Left lung (tissue), 4 donors: ENCODE measurements at regions not wholly inside any gene's neighbourhood (a gene's known extent, or its start where the extent isn't known, plus 50 kb on each side); places are given as distances from the start of the nearest gene placed in this dataset.

Source experiments
- ATAC-seq: fragments of 200-7000 bp; cut with Tn5 transposase; one replicate; pipeline ENCODE4 v1.9.1; 2020; ENCODE audit warnings: moderate library complexity
- DNase-seq, 4 donors: peaks; one replicate each; pipeline ENCODE4 v3.0.0-alpha.2; 2013 to 2020
- H3K27ac ChIP-seq, 2 donors: fragments of 200-600 bp; sonication (generic) in 1 of 2; one replicate each; pipeline versions ENCODE4 v1.5.0 to v1.8.0; 2020 to 2021
- H3K27me3 ChIP-seq, 2 donors: fragments of 200-600 bp; sonication (generic) in 1 of 2; one replicate each; pipeline versions ENCODE4 v1.5.0 to v1.8.0; 2020 to 2021
- H3K36me3 ChIP-seq, 2 donors: fragments of 200-600 bp; sonication (generic) in 1 of 2; one replicate each; pipeline versions ENCODE4 v1.5.0 to v1.8.0; 2020 to 2021
- H3K4me1 ChIP-seq, 2 donors: fragments of 200-600 bp; one replicate each; pipeline ENCODE4 v1.8.0; 2021
- H3K4me3 ChIP-seq, 2 donors: fragments of 200-600 bp; sonication (generic) in 1 of 2; one replicate each; pipeline versions ENCODE4 v1.5.0 to v1.8.0; 2020 to 2021; ENCODE audit warnings: mild to moderate bottlenecking in 1 of 2
- H3K9me3 ChIP-seq, 2 donors: fragments of 200-600 bp; sonication (generic) in 1 of 2; one replicate each; pipeline versions ENCODE4 v1.5.0 to v1.8.0; 2020 to 2021
- intact Hi-C, 2 donors: fragments of 100-400 bp; cut with DNase I; formaldehyde crosslinking; loops; one replicate each; pipeline versions ENCODE4 v1.11.2 to v1.14.2; 2022
- TF ChIP-seq, protein P1 (sequence below), 2 donors: fragments of 200-600 bp; sonication (generic) in 1 of 2; IDR thresholded peaks; one replicate each; pipeline versions ENCODE4 v1.5.0 to v1.8.0; 2021; ENCODE audit warnings: antibody characterized with exemption in 2 of 2
- donor health status: DM: no; HTN: yes; CAD: no.
- donor health status: DM: no; HTN: no; CAD: no.

DNA sequence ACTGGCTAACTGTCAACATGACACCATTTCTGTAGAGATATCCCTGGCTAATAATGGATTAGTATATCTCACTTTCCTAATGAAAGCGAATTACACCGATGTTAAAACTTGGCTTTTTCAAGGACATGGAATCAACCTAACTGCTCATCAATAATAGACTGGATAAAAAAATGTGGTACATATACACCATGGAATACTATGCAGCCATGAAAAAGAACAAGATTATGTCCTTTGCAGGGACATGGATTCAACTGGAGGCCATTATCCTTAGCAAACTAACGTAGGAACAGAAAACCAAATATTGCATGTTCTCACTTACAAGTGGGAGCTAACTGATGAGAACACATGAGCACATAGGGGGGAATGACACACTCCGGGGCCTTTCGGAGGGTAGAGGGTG, 62.6 kb downstream of the ZIC1 start:
- Histone ChIP-seq H3K4me1 (no peaks in the 10 kb centered on the region), H3K4me3 (no peak overlapping the region), H3K36me3 (no peaks in the 10 kb centered on the region), H3K9me3 (peaks cover 0 to 6% of the 10 kb centered on the region in 2 donors), H3K27me3 (no peaks in the 10 kb centered on the region), H3K27ac (no peak overlapping the region)
- TF ChIP-seq, protein P1, sequence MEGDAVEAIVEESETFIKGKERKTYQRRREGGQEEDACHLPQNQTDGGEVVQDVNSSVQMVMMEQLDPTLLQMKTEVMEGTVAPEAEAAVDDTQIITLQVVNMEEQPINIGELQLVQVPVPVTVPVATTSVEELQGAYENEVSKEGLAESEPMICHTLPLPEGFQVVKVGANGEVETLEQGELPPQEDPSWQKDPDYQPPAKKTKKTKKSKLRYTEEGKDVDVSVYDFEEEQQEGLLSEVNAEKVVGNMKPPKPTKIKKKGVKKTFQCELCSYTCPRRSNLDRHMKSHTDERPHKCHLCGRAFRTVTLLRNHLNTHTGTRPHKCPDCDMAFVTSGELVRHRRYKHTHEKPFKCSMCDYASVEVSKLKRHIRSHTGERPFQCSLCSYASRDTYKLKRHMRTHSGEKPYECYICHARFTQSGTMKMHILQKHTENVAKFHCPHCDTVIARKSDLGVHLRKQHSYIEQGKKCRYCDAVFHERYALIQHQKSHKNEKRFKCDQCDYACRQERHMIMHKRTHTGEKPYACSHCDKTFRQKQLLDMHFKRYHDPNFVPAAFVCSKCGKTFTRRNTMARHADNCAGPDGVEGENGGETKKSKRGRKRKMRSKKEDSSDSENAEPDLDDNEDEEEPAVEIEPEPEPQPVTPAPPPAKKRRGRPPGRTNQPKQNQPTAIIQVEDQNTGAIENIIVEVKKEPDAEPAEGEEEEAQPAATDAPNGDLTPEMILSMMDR (IDR thresholded peaks at IDR 0.05) = no peak
- ATAC-seq (no peak), DNase-seq (no peak)
- intact Hi-C loops = no loop called here

DNA sequence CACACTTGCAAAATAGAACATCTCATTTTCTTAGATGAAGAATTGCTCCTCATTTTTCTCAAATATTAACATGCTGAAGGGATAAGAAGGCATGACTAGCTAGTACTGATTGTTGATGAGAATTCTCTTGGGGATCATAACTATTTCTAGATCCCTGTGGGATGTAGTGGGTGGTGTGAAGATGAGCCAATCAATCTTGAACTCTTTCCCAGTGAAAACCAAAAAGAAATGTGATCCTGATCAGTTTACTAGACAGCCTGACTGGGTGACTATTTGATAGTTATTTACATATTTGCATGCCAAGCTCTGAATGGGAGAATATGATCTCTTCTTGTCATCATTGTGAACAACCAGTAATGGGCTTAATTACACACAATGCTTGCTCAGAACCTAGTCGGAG, 63.7 kb downstream of the ZIC1 start:
- Histone ChIP-seq H3K36me3 (no peaks in the 10 kb centered on the region), H3K27me3 (no peaks in the 10 kb centered on the region), H3K4me1 (no peaks in the 10 kb centered on the region), H3K9me3 (peaks cover 0 to 6% of the 10 kb centered on the region in 2 donors), H3K27ac (no peak overlapping the region), H3K4me3 (no peak overlapping the region)
- TF ChIP-seq, protein P1 (IDR thresholded peaks at IDR 0.05) = no peak
- DNase-seq = no peak
- intact Hi-C loops = no loop called here
- ATAC-seq = no peak

DNA sequence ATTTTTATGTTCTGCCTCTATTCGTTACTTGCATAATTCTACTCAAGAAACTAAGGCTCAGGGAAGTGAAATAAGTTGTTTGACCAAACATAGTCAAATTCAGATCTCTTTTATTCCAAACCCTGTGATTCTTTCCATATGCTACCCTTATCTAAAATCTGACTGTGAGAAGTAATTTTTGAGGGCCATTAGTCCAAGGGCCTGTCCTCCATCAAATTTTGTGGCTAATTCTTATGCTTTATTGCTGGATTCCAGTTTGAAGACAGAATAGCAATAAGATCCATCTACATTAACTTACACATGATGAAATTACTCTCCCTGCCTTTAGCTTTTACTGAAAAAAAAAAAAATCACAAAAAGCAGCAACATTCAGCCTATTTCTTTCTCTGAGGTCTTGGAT, 74.0 kb downstream of the ZIC1 start:
- DNase-seq = no peak
- no peak for ATAC-seq
- Histone ChIP-seq H3K9me3 (no peaks in the 10 kb centered on the region), H3K36me3 (no peaks in the 10 kb centered on the region), H3K27me3 (no peaks in the 10 kb centered on the region), H3K27ac (no peak overlapping the region), H3K4me3 (no peak overlapping the region), H3K4me1 (no peaks in the 10 kb centered on the region)
- intact Hi-C loops = no loop called here
- TF ChIP-seq, protein P1 (IDR thresholded peaks at IDR 0.05) = no peak

DNA sequence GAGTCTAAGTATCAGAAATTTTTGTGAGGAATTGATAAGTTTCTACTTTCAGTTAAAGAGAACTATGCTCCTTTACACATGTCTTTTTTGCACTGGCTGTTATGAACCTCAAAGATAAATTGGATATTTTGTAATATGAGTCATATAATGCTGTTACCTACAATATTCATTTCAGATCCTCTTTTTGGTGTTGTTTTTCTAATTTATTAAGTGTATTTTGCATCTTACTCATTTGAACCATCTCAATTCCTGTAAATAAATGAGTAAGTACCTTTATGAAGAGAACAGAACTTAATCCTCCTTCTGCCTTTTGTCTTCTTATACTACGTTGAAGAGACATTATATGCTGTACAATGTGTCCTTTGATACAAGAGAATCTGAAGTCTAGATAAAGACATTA, 74.4 kb downstream of the ZIC1 start:
- ATAC-seq = no peak
- H3K27me3 ChIP-seq = no peaks in the 10 kb centered on the region

DNA sequence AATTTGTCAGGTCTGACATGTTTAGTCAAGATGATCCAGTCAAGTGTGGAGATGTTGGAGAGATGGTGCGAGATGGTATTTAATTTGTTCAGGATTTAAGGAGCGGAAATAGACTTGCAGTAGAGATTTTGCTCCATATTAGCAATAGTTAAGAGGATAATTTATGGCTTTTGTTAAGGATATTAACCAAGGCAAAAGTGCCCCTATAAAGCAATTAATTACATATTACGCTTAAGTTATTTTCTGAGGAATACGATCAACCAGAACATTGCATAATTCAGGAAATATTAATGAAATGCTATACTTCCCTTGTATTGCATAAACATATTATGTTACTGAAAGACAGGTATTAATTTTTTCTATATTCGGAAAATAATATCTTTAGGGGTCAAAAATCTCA, 83.9 kb downstream of the ZIC1 start:
- H3K9me3 ChIP-seq = peaks cover 0 to 7% of the 10 kb centered on the region in 2 donors
- no peaks in the 10 kb centered on the region for H3K27me3 ChIP-seq
- H3K27ac ChIP-seq = no peak overlapping the region
- intact Hi-C loops = no loop called here
- no peak for DNase-seq
- H3K36me3 ChIP-seq = no peaks in the 10 kb centered on the region
- TF ChIP-seq, protein P1 (IDR thresholded peaks at IDR 0.05) = no peak
- ATAC-seq = no peak
- no peak overlapping the region for H3K4me3 ChIP-seq
- H3K4me1 ChIP-seq = no peaks in the 10 kb centered on the region

More for the DNA sequence above, 74.4 kb downstream of the ZIC1 start:
- DNase-seq = no peak
- Histone ChIP-seq H3K36me3 (no peaks in the 10 kb centered on the region), H3K4me1 (no peaks in the 10 kb centered on the region), H3K27ac (no peak overlapping the region), H3K4me3 (no peak overlapping the region), H3K9me3 (no peaks in the 10 kb centered on the region)
- intact Hi-C loops = no loop called here
- TF ChIP-seq, protein P1 (IDR thresholded peaks at IDR 0.05) = no peak
